ENCODE measurements at regions not wholly inside any gene's neighbourhood (a gene's known extent, or its start where the extent isn't known, plus 50 kb on each side); places are given as distances from the start of the nearest gene placed in this dataset.

GRCh38 chr9:13513716-13514444 is 234.4 kb upstream of the MPDZ start:
- no peaks in the 10 kb centered on the region for H3K4me1 ChIP-seq (ENCODE audit: insufficient read depth, low read length)
- H3K27me3 Mint-ChIP-seq = peaks cover 0 to 3% of the 10 kb centered on the region in 2 donors
- no peak for DNase-seq
- H3K36me3 Mint-ChIP-seq = no peaks in the 10 kb centered on the region
- H3K27ac Mint-ChIP-seq = no peak overlapping the region
- ChIA-PET POLR2A (no interaction called here), CTCF (no interaction called here)
- no peaks in the 10 kb centered on the region for H3K36me3 ChIP-seq (ENCODE audit: insufficient read depth, low read length)
- no peaks in the 10 kb centered on the region for H3K9me3 ChIP-seq (ENCODE audit: low read length)
- no peak overlapping the region for H3K4me3 ChIP-seq (ENCODE audit: low read length)
- peaks cover 1 to 33% (median 6%) of the 10 kb centered on the region in 5 donors for H3K9me3 Mint-ChIP-seq
- H3K4me1 Mint-ChIP-seq = no peaks in the 10 kb centered on the region
- no peaks in the 10 kb centered on the region for H3K27me3 ChIP-seq (ENCODE audit: insufficient read depth, low read length, poor library complexity, severe bottlenecking)
- H3K27ac ChIP-seq (ENCODE audit: low read depth, low read length) = no peak overlapping the region
- no peak overlapping the region for H3K4me3 Mint-ChIP-seq

GRCh38 chr9:13513286-13513685 is 233.8 kb upstream of the MPDZ start:
- no peak overlapping the region for H3K4me3 ChIP-seq (ENCODE audit: low read length)
- H3K9me3 ChIP-seq (ENCODE audit: low read length) = no peaks in the 10 kb centered on the region
- peaks cover 1 to 33% (median 5%) of the 10 kb centered on the region in 5 donors for H3K9me3 Mint-ChIP-seq
- H3K36me3 ChIP-seq (ENCODE audit: insufficient read depth, low read length) = no peaks in the 10 kb centered on the region
- CTCF ChIA-PET = no interaction called here
- H3K27me3 ChIP-seq (ENCODE audit: insufficient read depth, low read length, poor library complexity, severe bottlenecking) = no peaks in the 10 kb centered on the region
- no peak overlapping the region for H3K4me3 Mint-ChIP-seq
- no peak overlapping the region for H3K27ac Mint-ChIP-seq
- POLR2A ChIA-PET = no interaction called here
- H3K27me3 Mint-ChIP-seq = peaks cover 0 to 3% of the 10 kb centered on the region in 2 donors
- no peaks in the 10 kb centered on the region for H3K4me1 ChIP-seq (ENCODE audit: insufficient read depth, low read length)
- H3K36me3 Mint-ChIP-seq = no peaks in the 10 kb centered on the region
- no peak overlapping the region for H3K27ac ChIP-seq (ENCODE audit: low read depth, low read length)
- no peaks in the 10 kb centered on the region for H3K4me1 Mint-ChIP-seq
- DNase-seq = no peak

GRCh38 chr9:13508681-13509080 is 229.2 kb upstream of the MPDZ start:
- DNase-seq = no peak
- no peak overlapping the region for H3K4me3 Mint-ChIP-seq
- peaks cover 0 to 3% of the 10 kb centered on the region in 2 donors for H3K27me3 Mint-ChIP-seq
- Histone ChIP-seq H3K36me3 (ENCODE audit: insufficient read depth, low read length) (no peaks in the 10 kb centered on the region), H3K4me1 (ENCODE audit: insufficient read depth, low read length) (no peaks in the 10 kb centered on the region), H3K27ac (ENCODE audit: low read depth, low read length) (no peak overlapping the region), H3K27me3 (ENCODE audit: insufficient read depth, low read length, poor library complexity, severe bottlenecking) (no peaks in the 10 kb centered on the region), H3K4me3 (ENCODE audit: low read length) (no peak overlapping the region), H3K9me3 (ENCODE audit: low read length) (no peaks in the 10 kb centered on the region)
- H3K27ac Mint-ChIP-seq = no peak overlapping the region
- ChIA-PET CTCF (no interaction called here), POLR2A (no interaction called here)
- no peaks in the 10 kb centered on the region for H3K4me1 Mint-ChIP-seq
- peaks cover 0 to 37% (median 8%) of the 10 kb centered on the region in 5 donors for H3K9me3 Mint-ChIP-seq
- H3K36me3 Mint-ChIP-seq = no peaks in the 10 kb centered on the region

- Mint-ChIP-seq H3K4me1 (no peaks in the 10 kb centered on the region), H3K27me3 (peaks cover 0 to 3% of the 10 kb centered on the region in 2 donors), H3K27ac (no peak overlapping the region), H3K9me3 (peaks cover 1 to 37% (median 8%) of the 10 kb centered on the region in 5 donors), H3K36me3 (no peaks in the 10 kb centered on the region), H3K4me3 (no peak overlapping the region)
- no peaks in the 10 kb centered on the region for H3K4me1 ChIP-seq (ENCODE audit: insufficient read depth, low read length)
- H3K36me3 ChIP-seq (ENCODE audit: insufficient read depth, low read length) = no peaks in the 10 kb centered on the region
- no peaks in the 10 kb centered on the region for H3K27me3 ChIP-seq (ENCODE audit: insufficient read depth, low read length, poor library complexity, severe bottlenecking)
- H3K4me3 ChIP-seq (ENCODE audit: low read length) = no peak overlapping the region
- no peak overlapping the region for H3K27ac ChIP-seq (ENCODE audit: low read depth, low read length)
- H3K9me3 ChIP-seq (ENCODE audit: low read length) = no peaks in the 10 kb centered on the region
- ChIA-PET CTCF (no interaction called here), POLR2A (no interaction called here)
- DNase-seq = no peak
Measured at GRCh38 chr9:13508086-13508485, 228.6 kb upstream of the MPDZ start.

GRCh38 chr9:13505797-13506196 is 226.3 kb upstream of the MPDZ start:
- POLR2A ChIA-PET = no interaction called here
- Mint-ChIP-seq H3K9me3 (peaks cover 3 to 36% (median 8%) of the 10 kb centered on the region in 5 donors), H3K27me3 (no peaks in the 10 kb centered on the region), H3K36me3 (no peaks in the 10 kb centered on the region), H3K27ac (no peak overlapping the region), H3K4me1 (no peaks in the 10 kb centered on the region), H3K4me3 (no peak overlapping the region)
- no peaks in the 10 kb centered on the region for H3K36me3 ChIP-seq (ENCODE audit: insufficient read depth, low read length)
- H3K27me3 ChIP-seq (ENCODE audit: insufficient read depth, low read length, poor library complexity, severe bottlenecking) = no peaks in the 10 kb centered on the region
- H3K27ac ChIP-seq (ENCODE audit: low read depth, low read length) = no peak overlapping the region
- no peak overlapping the region for H3K4me3 ChIP-seq (ENCODE audit: low read length)
- CTCF ChIA-PET = no interaction called here
- H3K9me3 ChIP-seq (ENCODE audit: low read length) = no peaks in the 10 kb centered on the region
- no peaks in the 10 kb centered on the region for H3K4me1 ChIP-seq (ENCODE audit: insufficient read depth, low read length)
- DNase-seq = no peak

- no peak overlapping the region for H3K27ac Mint-ChIP-seq
- H3K4me1 ChIP-seq (ENCODE audit: insufficient read depth, low read length) = no peaks in the 10 kb centered on the region
- no peaks in the 10 kb centered on the region for H3K27me3 ChIP-seq (ENCODE audit: insufficient read depth, low read length, poor library complexity, severe bottlenecking)
- ChIA-PET CTCF (no interaction called here), POLR2A (no interaction called here)
- no peak overlapping the region for H3K27ac ChIP-seq (ENCODE audit: low read depth, low read length)
- no peaks in the 10 kb centered on the region for H3K36me3 Mint-ChIP-seq
- peaks cover 0 to 2% of the 10 kb centered on the region in 2 donors for H3K27me3 Mint-ChIP-seq
- H3K4me1 Mint-ChIP-seq = no peaks in the 10 kb centered on the region
- no peak for DNase-seq
- peaks cover 3 to 32% (median 3%) of the 10 kb centered on the region in 5 donors for H3K9me3 Mint-ChIP-seq
- no peaks in the 10 kb centered on the region for H3K36me3 ChIP-seq (ENCODE audit: insufficient read depth, low read length)
- no peaks in the 10 kb centered on the region for H3K9me3 ChIP-seq (ENCODE audit: low read length)
- H3K4me3 ChIP-seq (ENCODE audit: low read length) = no peak overlapping the region
- H3K4me3 Mint-ChIP-seq = no peak overlapping the region
Measured at GRCh38 chr9:13503599-13503998, 224.1 kb upstream of the MPDZ start.

GRCh38 chr9:13502484-13502883 is 223.0 kb upstream of the MPDZ start:
- H3K27me3 Mint-ChIP-seq = peaks cover 0 to 2% of the 10 kb centered on the region in 2 donors
- Histone ChIP-seq H3K36me3 (ENCODE audit: insufficient read depth, low read length) (no peaks in the 10 kb centered on the region), H3K27me3 (ENCODE audit: insufficient read depth, low read length, poor library complexity, severe bottlenecking) (no peaks in the 10 kb centered on the region), H3K4me1 (ENCODE audit: insufficient read depth, low read length) (no peaks in the 10 kb centered on the region), H3K9me3 (ENCODE audit: low read length) (no peaks in the 10 kb centered on the region), H3K27ac (ENCODE audit: low read depth, low read length) (no peak overlapping the region), H3K4me3 (ENCODE audit: low read length) (no peak overlapping the region)
- H3K9me3 Mint-ChIP-seq = peaks cover 0 to 27% (median 5%) of the 10 kb centered on the region in 5 donors
- no peak for DNase-seq
- H3K27ac Mint-ChIP-seq = no peak overlapping the region
- H3K4me1 Mint-ChIP-seq = no peaks in the 10 kb centered on the region
- ChIA-PET CTCF (no interaction called here), POLR2A (no interaction called here)
- H3K36me3 Mint-ChIP-seq = no peaks in the 10 kb centered on the region
- no peak overlapping the region for H3K4me3 Mint-ChIP-seq

GRCh38 chr9:13501018-13501417 is 221.5 kb upstream of the MPDZ start:
- POLR2A ChIA-PET = no interaction called here

More at GRCh38 chr9:13501018-13501417, 221.5 kb upstream of the MPDZ start:
- H3K27ac Mint-ChIP-seq = no peak overlapping the region
- peaks cover 0 to 2% of the 10 kb centered on the region in 2 donors for H3K27me3 Mint-ChIP-seq
- no peaks in the 10 kb centered on the region for H3K36me3 Mint-ChIP-seq
- Histone ChIP-seq H3K4me3 (ENCODE audit: low read length) (no peak overlapping the region), H3K9me3 (ENCODE audit: low read length) (no peaks in the 10 kb centered on the region), H3K4me1 (ENCODE audit: insufficient read depth, low read length) (no peaks in the 10 kb centered on the region), H3K27ac (ENCODE audit: low read depth, low read length) (no peak overlapping the region), H3K27me3 (ENCODE audit: insufficient read depth, low read length, poor library complexity, severe bottlenecking) (no peaks in the 10 kb centered on the region), H3K36me3 (ENCODE audit: insufficient read depth, low read length) (no peaks in the 10 kb centered on the region)
- CTCF ChIA-PET = no interaction called here
- no peaks in the 10 kb centered on the region for H3K4me1 Mint-ChIP-seq
- no peak overlapping the region for H3K4me3 Mint-ChIP-seq
- DNase-seq = no peak
- peaks cover 3 to 20% (median 6%) of the 10 kb centered on the region in 5 donors for H3K9me3 Mint-ChIP-seq

Measured in CD8-positive, alpha-beta memory T cell (primary cell).